SU-DHL-6 (cell line): ENCODE measurements at regions not wholly inside any gene's neighbourhood (a gene's known extent, or its start where the extent isn't known, plus 50 kb on each side); places are given as distances from the start of the nearest gene placed in this dataset.

ENCODE experiments used
- H2AFZ ChIP-seq: fragments of 200-600 bp; sonication (generic); 2 replicates; pipeline ENCODE4 v1.6.1; 2014; ENCODE audit warnings: low read depth, mild to moderate bottlenecking, moderate library complexity, mixed read lengths, antibody characterized with exemption, low read length; ENCODE audit not compliant: severe bottlenecking
- H3F3A ChIP-seq: fragments of 200-600 bp; shearing (Covaris generic); 2 replicates; pipeline ENCODE4 v1.6.0; 2016; ENCODE audit warnings: antibody characterized with exemption, mild to moderate bottlenecking; ENCODE audit not compliant: insufficient read depth
- H3K27ac ChIP-seq: fragments of 200-600 bp; sonication (generic); 2 replicates; pipeline ENCODE4 v1.5.1; 2016; ENCODE audit warnings: low read depth, mild to moderate bottlenecking, low read length, moderate library complexity, mixed read lengths
- H3K27me3 ChIP-seq: fragments of 200-600 bp; sonication (generic), shearing (Covaris generic); 2 replicates; pipeline ENCODE4 v1.6.0; 2014; ENCODE audit warnings: mild to moderate bottlenecking, low read length
- H3K36me3 ChIP-seq: fragments of 200-600 bp; sonication (generic); 2 replicates; pipeline ENCODE4 v1.6.1; 2014; ENCODE audit warnings: mild to moderate bottlenecking, low read length, mixed read lengths
- H3K4me2 ChIP-seq: fragments of 300-600, 200-600 bp; shearing (Covaris generic), sonication (generic); 2 replicates; pipeline ENCODE4 v1.6.0; 2014; ENCODE audit warnings: low read length, low read depth, mild to moderate bottlenecking; ENCODE audit not compliant: poor library complexity, severe bottlenecking
- H3K4me3 ChIP-seq: fragments of 200-600 bp; sonication (generic); 2 replicates; pipeline ENCODE4 v1.5.1; 2014; ENCODE audit warnings: antibody characterized with exemption, low read length, mild to moderate bottlenecking, mixed read lengths; ENCODE audit not compliant: insufficient read depth, poor library complexity, severe bottlenecking
- H3K79me2 ChIP-seq: fragments of 200-600 bp; sonication (generic); 2 replicates; pipeline ENCODE4 v1.6.1; 2014; ENCODE audit warnings: mild to moderate bottlenecking, low read length, moderate library complexity; ENCODE audit not compliant: insufficient read depth
- H3K9ac ChIP-seq: fragments of 200-600 bp; sonication (generic); 2 replicates; pipeline ENCODE4 v1.7.0; 2014; ENCODE audit warnings: mild to moderate bottlenecking, low read length
- H3K9me2 ChIP-seq: fragments of 200-600 bp; sonication (generic); replicated peaks from 2 replicates; pipeline ENCODE4 v1.6.1; 2014; ENCODE audit warnings: low read length; ENCODE audit not compliant: insufficient read depth
- H3K9me3 ChIP-seq: fragments of 200-600 bp; sonication (generic); 2 replicates; pipeline ENCODE4 v1.6.1; 2014; ENCODE audit warnings: low read length, mixed read lengths; ENCODE audit not compliant: insufficient read depth
- H4K20me1 ChIP-seq: fragments of 200-600 bp; sonication (generic); 2 replicates; pipeline ENCODE4 v1.6.1; 2014; ENCODE audit warnings: low read depth, mild to moderate bottlenecking, antibody characterized with exemption, low read length, moderate library complexity, mixed read lengths
- CTCF ChIP-seq: fragments of 200-600 bp; sonication (generic); IDR thresholded peaks from one replicate; pipeline ENCODE4 v1.5.1; 2017; ENCODE audit warnings: antibody characterized with exemption, mild to moderate bottlenecking, low read length, moderate library complexity; ENCODE audit not compliant: insufficient read depth, poor library complexity, severe bottlenecking
- EZH2phosphoT487 ChIP-seq: fragments of 200-600 bp; sonication (generic), shearing (Covaris generic); conservative IDR thresholded peaks from 2 replicates; pipeline ENCODE4 v1.6.1; 2018; ENCODE audit warnings: mild to moderate bottlenecking, antibody characterized with exemption, low read length, moderate library complexity, mixed read lengths

GRCh38 chr5:17099946-17100345, 117.5 kb upstream of the BASP1 start:
- Histone ChIP-seq H4K20me1 (no peaks in the 10 kb centered on the region), H3K36me3 (no peaks in the 10 kb centered on the region), H3K27me3 (no peaks in the 10 kb centered on the region), H3K4me2 (no peak overlapping the region), H2AFZ (no peak overlapping the region), H3K27ac (no peak overlapping the region), H3K9me3 (no peaks in the 10 kb centered on the region), H3K9ac (no peak overlapping the region), H3K4me3 (no peak overlapping the region), H3F3A (no peaks in the 10 kb centered on the region), H3K9me2 (no peaks in the 10 kb centered on the region), H3K79me2 (no peaks in the 10 kb centered on the region)
- TF ChIP-seq CTCF, result no peak
- TF ChIP-seq EZH2phosphoT487, result no peak

- H3K4me2 ChIP-seq, result no peak overlapping the region
- no peaks in the 10 kb centered on the region for H3K36me3 ChIP-seq
- H3K9me2 ChIP-seq, result no peaks in the 10 kb centered on the region
- H3K4me3 ChIP-seq, result no peak overlapping the region
- H3K27me3 ChIP-seq, result no peaks in the 10 kb centered on the region
- no peak overlapping the region for H3K9ac ChIP-seq
- TF ChIP-seq EZH2phosphoT487, result no peak
- TF ChIP-seq CTCF, result no peak
- H3K27ac ChIP-seq, result no peak overlapping the region
- no peaks in the 10 kb centered on the region for H3F3A ChIP-seq
- H3K9me3 ChIP-seq, result no peaks in the 10 kb centered on the region
- H4K20me1 ChIP-seq, result no peaks in the 10 kb centered on the region
- H3K79me2 ChIP-seq, result no peaks in the 10 kb centered on the region
- H2AFZ ChIP-seq, result no peak overlapping the region
These were observed 114.0 kb upstream of the BASP1 start for GRCh38 chr5:17103461-17103860.

GRCh38 chr5:17105744-17106418, 111.5 kb upstream of the BASP1 start:
- Histone ChIP-seq H3K27ac (no peak overlapping the region), H3K9me2 (no peaks in the 10 kb centered on the region), H3K27me3 (no peaks in the 10 kb centered on the region), H3K4me2 (no peak overlapping the region), H3F3A (no peaks in the 10 kb centered on the region), H4K20me1 (no peaks in the 10 kb centered on the region), H2AFZ (no peak overlapping the region), H3K4me3 (no peak overlapping the region), H3K9me3 (no peaks in the 10 kb centered on the region), H3K36me3 (no peaks in the 10 kb centered on the region), H3K9ac (no peak overlapping the region), H3K79me2 (no peaks in the 10 kb centered on the region)
- no peak for TF ChIP-seq CTCF
- no peak for TF ChIP-seq EZH2phosphoT487
